ENCODE measurements at regions not wholly inside any gene's neighbourhood (a gene's known extent, or its start where the extent isn't known, plus 50 kb on each side); places are given as distances from the start of the nearest gene placed in this dataset.

GRCh38 chr1:55812281-55812680, 597.1 kb upstream of the USP24 start:
- TF ChIP-seq CTCF (conservative IDR thresholded peaks at IDR 0.05 in 1 of 2, IDR thresholded peaks at IDR 0.05 in 1 of 2; ENCODE audit: extremely low read depth in 1 of 2, insufficient read depth in 1 of 2, low read depth in 1 of 2, low read length in 2 of 2) (no peak), EZH2 (IDR thresholded peaks at IDR 0.05; ENCODE audit: borderline replicate concordance, low read length) (no peak)

Measured in mammary epithelial cell (primary cell).